GM19438 (cell line): ENCODE measurements at regions not wholly inside any gene's neighbourhood (a gene's known extent, or its start where the extent isn't known, plus 50 kb on each side); places are given as distances from the start of the nearest gene placed in this dataset.

Source experiments
- ATAC-seq: cut with Tn5 transposase; IDR thresholded peaks from one replicate; pipeline ENCODE4 v1.9.1; 2021; ENCODE audit warnings: low read depth; ENCODE audit not compliant: unreplicated experiment

DNA sequence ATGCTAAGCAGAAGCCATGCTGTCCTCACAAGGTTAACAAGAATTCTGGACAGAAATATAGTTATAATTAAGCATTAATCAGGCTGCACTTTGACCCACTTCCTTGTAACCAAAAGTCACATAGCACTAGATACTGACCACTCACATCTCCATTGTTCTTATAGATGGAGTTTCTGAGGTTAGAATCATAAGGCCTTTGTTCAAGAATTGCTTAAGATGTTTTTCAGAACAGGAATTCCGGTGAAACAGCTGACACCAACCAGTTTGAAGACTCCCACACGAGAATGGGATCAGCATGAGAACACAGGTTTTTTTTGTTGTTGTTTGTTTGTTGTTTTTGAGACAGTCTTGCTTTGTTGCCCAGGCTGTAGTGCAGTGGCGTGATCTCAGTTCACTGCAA, 488.3 kb upstream of the NRP1 start:
- ATAC-seq = no peak

DNA sequence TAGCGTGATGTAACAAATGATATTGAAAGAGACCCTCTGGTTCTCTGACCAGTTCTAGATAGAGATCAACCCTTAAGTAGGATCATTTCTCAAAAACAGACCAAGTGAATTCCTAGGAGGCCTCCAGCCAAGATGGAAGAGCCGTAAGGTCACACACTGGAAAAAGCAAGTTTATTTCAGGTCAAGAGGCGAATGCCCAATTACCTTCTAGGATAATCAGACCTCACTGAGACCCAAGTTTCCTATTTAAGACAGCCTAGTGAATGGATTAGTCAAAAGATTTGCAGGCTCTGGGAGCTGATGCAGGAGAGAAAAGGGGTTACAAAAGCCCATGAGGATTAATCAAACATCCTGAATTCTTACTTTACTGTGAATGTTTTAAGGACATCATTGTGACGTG, 486.1 kb upstream of the NRP1 start:
- ATAC-seq = no peak

DNA sequence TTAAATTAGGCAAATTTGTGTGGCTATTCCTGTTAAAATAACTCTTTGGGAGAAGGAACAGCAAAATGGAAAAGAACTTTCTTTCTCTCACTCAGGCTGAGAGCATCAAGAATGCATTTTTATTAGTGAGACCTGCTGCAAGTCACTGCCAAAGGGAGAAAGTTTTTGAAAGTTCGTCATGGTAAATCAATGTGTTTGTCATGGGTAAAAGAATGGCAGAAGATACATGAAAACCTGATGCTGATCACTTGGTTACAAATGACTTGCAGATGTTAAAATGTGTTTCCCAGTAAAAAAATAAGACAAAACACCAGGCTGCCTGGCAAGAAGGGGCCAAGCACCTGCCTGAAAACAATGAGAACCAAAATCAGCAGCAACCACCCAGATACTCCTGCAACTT, 484.7 kb upstream of the NRP1 start:
- no peak for ATAC-seq

DNA sequence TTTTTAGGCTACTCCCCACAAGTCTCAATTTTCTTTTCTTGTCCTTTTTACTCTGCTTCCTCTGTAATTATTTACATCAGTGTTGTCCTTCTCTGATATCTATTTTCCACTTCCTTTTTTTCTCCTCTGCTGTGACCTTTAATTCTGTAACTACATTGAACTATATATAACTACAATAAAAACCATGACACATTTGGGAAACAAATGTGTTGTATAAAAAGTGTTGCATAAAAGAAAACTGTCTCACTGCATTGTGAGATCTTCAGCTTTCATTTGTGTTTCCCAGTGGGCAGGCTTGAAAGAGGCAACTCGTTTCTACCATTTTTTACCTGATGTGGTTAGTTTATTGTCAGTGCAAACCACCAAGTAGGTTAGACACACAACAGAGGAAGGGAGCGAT, 483.9 kb upstream of the NRP1 start:
- ATAC-seq = no peak

DNA sequence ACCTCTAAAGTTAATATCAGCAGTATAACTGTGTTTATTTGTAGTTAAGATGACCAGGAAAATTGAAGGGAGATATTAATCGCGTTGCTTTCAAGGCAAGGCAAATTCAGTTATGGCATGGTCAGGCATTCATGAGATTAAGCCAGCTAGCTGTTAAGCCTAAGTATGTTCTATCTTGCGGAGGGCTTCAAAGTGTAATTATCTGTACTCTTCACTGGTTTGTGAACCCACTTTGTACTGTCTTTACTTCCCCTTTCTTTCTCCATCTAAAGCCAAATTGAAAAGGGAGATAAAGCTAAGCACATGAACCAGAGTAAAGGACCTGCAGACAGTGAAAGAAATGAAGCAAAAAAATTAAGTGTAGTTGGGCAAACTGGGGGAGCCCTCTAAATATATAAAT, 483.1 kb upstream of the NRP1 start:
- no peak for ATAC-seq

DNA sequence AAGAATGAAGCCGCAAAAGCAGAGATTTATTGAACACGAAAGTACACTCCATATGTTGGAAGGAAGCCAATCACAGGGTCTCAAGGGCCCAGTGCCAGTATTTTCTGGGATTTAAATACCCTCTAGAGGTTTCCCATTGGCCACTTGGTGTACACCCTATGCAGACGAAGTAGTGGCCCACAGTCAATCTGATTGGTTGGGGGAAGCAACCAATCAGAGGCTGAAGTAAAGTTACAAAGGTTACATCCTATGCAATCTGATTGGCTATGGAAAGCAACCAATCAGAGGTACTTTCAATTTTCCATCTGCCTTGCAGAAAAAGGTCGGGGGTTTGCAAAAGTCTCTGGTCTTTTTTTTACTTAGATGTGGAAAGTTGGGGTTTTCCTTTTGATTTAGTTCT, 481.3 kb upstream of the NRP1 start:
- ATAC-seq = no peak

DNA sequence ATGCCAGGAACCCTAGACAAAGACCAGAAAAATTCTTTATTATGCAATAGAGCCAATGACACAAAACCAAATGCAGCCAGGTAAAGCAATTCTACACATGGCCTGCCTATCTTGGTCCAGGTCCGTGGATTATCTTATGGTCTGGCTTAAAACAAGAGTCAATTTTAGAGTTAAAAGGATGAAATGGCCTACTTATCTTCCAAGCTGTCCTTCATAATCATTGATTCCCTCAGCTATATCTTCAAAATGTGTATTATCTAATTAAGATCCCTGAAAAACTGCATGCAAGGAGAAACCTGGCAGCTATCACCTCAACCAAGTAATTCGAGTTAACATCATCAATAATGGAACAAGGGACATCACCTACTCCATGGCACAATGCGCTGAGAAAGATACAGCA, 479.4 kb upstream of the NRP1 start:
- ATAC-seq = no peak

DNA sequence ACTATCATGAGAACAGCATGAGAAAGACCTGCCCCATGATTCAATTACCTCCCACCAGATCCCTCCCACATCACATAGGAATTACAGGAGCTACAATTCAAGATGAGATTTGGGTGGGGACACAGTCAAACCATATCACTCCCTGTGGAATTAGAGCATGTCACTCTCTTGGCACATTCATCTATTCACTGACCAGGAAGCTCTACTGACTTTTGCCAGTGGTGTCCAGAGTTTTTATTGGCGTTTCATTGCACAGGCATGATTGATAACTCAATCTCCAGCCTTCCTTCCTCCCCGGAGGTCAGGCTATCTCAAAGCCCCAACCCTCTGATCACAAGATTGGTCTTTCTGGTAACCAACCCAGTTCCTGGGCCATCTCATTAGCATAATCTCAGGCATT, 478.9 kb upstream of the NRP1 start:
- ATAC-seq = no peak

DNA sequence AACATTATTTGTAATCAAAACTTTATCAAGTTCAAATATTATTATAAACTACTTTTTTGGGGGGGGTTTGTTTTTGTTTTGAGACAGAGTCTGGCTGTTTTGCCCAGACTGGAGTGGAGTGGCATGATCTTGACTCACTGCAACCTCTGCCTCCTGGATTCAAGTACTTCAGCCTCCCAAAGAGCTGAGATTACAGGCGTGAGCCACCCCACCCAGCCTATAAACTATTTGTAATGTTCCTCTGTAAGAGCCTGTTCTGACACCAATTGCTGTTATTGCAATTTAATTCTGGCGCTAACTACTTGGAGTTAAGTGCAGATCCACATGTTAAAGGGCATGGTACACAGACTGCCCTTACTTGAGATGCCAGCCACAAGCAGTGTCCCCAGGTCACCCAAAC, 478.1 kb upstream of the NRP1 start:
- ATAC-seq = no peak

DNA sequence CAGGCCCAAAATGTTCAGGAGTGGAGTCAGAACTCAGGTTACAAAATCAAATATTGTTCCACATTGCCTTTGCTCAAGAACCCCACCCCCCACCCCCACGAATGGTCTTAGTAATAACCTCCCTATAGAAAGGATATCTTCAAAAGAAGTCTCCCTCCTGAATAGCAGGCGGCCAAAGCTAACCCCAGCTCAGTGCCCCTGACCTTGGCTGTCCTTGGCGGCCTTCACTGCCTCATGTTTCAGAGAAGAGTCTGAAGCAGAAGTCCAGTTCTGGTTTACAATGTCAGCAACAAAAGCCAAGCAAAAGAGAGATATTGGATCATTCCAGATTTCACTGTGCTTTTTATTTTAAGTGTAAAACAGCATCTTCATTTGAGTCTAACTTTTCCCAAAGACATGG, 476.5 kb upstream of the NRP1 start:
- ATAC-seq = no peak

DNA sequence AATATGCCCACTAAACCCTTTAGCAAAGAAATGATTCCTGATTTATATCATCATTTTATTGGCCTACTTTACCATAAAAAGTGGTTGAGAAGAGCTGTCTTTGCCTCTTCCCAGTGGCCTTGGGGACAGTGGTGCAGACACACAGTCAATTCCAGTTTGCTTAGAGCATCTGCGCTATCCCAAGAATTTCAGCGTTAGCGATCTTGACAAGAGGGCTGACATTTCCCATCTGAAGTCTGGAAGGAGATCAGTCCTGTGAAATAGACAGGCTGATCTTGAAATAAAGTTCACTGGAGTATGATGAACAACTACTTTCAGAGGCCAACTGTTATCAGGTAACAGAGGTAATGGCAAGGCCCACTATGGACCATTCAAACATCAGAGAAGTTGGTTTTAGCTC, 475.3 kb upstream of the NRP1 start:
- no peak for ATAC-seq

DNA sequence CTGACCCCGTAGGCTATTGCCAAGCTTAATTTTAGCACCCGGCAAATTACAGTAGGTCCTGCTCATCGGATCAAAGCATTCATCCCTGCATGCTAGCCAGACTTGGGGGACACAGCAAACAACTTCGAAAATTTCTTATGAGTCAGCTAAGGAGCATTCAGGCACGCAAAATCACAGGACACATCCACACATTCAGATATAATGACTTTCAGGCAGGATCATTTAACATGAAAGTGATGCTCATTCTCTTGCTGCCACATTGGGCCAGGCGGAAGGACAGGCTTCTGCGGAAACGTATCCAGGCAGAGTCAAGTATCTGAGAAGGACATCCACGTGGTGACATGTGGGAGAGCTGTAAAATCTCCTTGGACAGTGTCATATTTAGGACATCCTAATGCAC, 474.0 kb upstream of the NRP1 start:
- no peak for ATAC-seq

DNA sequence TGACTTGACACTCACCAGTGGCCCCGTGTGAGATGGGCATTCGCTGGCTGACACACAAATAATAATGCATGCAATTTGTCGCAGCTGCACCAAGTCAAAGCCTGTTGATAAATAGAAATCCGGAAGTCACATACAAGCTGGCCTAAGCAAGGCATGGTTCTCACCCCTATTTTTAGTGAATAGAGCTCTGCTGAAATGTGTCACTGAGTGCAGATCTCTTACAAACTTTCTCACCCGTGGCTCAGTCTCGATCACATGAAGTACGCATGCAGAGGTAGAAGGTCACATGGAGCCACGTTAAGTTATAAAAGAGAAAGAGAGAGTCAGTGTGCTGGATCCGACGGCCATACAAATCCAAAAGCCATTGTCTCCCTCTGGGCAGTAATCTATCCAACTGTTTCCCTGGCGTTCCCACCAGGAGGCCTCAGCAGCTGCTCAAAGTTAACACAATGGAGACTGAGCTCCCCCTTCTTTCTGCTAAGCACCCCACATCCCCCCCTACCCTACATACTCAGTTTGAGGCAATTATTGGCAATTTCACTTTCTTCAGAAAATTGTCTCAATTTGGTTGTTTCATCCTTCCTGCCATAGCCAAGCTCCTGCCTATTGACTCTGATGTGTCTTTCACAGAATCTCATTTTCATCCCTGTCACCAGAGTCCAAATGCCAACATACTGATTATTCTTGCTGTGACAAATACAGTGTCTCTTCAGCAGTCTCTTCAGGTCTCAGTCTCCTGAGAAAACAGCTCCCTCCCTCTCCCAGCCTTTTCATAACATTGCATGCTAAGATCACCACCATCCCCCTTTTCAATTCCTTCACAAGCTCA, 473.3 kb upstream of the NRP1 start:
- no peak for ATAC-seq

DNA sequence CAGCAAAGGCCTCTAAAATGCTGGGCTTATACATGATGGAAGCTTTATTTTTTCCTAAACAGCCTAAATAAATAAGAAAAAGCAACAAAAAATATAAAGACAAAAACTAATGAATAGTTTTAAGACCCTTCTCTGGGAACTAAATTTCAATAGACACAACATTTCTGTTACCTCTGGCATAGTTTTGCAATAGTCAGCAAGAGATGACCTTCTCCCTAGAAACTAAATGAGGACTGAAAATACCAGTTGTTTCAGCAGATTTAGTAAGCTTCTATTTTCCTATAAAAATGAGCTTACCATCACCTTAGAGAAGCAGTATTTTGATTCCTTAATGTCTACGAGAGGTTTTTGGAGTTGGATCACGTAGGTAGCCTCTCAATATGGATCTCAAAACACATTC, 471.4 kb upstream of the NRP1 start:
- no peak for ATAC-seq

DNA sequence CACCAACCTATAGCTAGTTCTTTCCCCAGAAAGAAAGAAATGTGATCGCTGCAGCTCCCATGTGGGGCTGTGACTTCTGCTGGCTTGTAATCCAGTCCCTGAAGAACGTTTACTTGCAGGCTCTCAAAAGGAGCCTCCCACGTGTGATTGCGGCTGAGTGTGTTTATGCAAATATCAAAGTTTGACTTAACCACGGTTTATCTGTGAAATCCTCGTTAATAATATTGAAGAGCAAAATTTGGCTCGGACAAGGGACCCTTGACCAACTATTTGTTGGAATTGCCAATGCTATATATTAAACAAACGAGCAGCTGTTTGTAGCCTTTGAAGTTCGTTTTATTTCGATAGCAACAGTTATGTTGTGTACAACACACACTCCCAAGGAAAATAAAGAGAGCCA, 470.1 kb upstream of the NRP1 start:
- no peak for ATAC-seq

DNA sequence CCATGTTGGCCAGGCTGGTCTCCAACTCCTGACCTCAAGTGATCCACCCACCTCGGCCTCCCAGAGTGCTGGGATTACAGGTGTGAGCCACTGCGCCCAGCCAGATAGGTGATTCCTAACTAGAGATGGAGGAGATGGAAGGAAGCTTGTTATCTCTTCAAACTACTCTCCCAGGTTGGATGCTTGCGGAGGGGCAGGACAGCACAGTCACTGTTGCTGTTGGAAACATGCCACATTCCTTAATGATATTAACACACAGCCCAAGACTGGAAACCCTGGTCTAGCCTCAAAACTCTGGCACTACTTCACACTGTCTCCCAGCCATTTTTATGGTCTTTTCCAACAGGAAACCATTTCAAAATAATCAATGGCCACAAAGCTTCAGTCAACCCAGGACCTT, 468.8 kb upstream of the NRP1 start:
- ATAC-seq = no peak

DNA sequence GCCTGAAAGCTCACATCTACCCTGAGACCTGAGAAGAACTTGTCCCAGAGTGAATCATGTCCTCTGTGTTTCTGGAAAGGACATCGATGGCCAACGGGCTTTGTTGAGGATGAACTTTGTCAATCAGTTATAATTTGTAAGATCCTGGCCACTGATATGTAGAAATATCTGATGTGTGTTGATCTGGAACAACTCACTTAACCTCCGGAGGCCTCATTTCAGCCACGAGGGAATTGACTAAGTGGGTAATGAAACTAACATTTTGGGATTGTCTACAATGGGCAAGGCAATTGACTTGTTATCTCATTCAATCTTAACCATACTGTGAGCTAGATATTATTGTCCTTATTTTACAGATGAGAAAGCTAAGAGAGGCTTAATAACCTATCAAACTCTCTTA, 468.1 kb upstream of the NRP1 start:
- ATAC-seq = no peak

DNA sequence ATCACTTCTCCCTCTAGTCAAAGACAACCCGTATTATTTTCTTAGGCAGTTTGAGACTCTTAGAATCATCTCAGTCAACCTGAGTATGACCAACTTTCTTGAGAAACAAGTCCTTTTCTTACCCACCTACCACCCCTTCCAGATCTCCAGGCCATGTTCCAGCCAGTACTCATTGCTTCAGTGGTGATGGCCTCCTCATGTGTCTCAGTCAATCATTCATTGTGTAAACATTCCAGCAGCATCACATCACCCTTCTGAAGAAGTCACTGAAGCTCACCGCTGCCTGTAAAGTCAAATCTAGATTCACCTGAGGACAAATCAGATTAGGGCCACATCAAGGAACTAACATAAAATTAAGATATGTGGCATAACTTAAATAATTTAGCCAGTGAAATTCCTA, 467.2 kb upstream of the NRP1 start:
- no peak for ATAC-seq

DNA sequence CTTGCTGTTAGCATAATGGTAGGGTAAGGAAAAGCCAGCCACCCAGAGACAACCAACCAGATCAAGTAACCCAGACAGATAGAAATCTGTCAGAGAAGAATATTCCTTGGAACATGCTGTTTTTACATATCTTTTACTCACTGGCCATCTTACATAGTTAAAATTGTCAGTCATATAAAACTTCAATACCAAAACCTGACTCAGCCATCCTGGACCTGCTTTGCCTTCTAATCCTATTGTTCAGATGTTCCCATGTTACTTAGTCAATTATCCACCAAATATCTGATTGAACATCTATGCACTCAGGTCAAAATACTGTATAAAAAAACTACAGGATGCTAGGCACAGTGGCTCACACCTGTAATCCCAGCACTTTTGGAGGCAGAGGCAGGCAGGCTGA, 466.5 kb upstream of the NRP1 start:
- no peak for ATAC-seq

DNA sequence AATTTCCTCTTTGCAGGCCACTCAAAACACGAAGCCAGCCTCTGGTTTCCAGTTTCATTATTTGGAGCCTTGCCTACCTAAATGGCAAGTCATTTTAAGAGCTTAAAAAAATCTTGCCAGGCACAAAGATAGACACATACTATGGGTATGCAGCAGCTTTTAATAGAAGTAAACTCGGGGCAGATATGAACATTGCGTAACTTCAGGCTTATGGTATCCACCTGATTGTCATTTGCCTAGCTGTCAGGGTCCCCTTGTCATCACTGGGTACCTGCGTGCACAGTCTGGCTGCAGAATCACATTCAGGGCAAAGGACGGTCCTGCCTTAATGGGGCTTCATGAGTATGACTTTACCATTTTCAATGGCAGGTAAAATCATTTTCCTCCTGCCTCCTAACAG, 466.1 kb upstream of the NRP1 start:
- ATAC-seq = no peak

DNA sequence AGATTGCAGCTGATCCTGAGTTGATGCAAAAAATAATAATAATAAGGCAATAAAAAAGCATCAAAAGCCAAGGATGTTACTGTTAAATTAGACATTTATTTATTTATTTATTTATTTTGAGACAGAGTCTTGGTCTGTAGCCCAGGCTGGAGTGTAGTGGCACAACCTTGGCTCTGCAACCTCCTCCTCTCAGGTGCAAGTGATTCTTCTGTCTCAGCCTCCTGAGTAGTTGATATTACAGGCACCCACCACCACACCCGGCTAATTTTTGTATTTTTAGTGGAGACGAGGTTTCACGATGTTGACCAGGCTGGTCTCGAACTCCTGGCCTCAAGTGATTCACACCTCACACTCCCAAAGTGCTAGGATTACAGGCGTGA, 465.5 kb upstream of the NRP1 start:
- ATAC-seq = no peak

DNA sequence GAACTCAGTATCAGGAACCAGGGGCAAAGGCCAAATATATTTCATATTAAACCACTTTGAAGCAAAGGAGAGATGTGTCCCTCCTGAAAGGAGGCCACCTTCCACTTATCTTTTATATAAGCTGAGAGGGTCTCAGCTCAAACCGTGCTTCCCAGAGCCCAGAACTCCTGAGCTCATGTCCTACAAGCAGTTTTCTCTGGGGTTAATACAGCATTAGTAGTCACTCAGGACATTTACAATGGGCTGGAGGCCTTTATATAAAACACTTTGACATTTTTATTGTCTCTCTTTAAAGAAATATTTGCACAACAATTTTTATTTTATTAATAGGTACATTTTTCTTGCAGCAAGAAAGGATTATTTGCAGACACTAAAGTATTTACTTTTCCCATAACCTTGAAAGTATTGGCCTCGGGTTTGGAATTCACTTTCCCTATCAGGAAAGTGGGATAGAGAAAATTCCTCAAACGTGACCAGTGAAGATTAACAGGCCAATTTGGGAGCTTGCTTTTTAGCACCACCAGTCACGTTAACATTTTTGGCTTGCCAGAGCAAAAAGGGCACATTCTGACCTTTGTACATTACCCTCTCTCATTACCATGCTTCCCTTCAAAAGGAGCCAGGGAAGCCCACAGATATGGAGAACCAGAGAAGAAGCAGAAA, 464.9 kb upstream of the NRP1 start:
- no peak for ATAC-seq

DNA sequence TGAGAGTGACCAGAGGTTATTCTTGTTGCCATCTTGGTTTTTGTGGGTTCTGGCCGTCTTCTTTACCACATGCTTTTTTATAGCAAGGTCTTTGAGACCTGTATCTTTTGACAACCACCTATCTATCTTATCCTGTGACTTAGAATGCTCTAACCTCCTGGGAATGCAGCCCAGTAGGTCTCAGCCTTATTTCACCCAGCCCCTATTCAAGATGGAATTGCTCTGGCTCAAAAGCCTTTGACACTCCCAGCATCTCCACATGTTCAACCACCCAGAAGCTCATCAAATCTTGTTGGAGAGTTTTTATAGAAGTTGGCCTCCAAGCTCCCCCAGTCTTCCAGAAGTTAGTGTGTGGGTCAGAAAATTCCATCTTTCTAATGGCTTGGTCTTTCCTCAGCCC, 464.3 kb upstream of the NRP1 start:
- no peak for ATAC-seq
